Left ventricle myocardium inferior (tissue), 1 donor: ENCODE measurements at regions not wholly inside any gene's neighbourhood (a gene's known extent, or its start where the extent isn't known, plus 50 kb on each side); places are given as distances from the start of the nearest gene placed in this dataset.

Experiments
- DNase-seq: peaks from one replicate; pipeline ENCODE4 v3.0.0-alpha.2; 2020
- H3K27ac ChIP-seq: fragments of 200-600 bp; replicated peaks from 2 replicates; pipeline ENCODE4 v1.8.0; 2021
- H3K27me3 ChIP-seq: fragments of 200-600 bp; 2 replicates; pipeline ENCODE4 v1.8.0; 2021; ENCODE audit warnings: low read depth
- H3K36me3 ChIP-seq: fragments of 200-600 bp; 2 replicates; pipeline ENCODE4 v1.8.0; 2021
- H3K4me1 ChIP-seq: fragments of 200-600 bp; 2 replicates; pipeline ENCODE4 v1.8.0; 2021
- H3K4me3 ChIP-seq: fragments of 200-600 bp; 2 replicates; pipeline ENCODE4 v1.8.0; 2021; ENCODE audit warnings: mild to moderate bottlenecking, moderate library complexity
- H3K9me3 ChIP-seq: fragments of 200-600 bp; replicated peaks from 2 replicates; pipeline ENCODE4 v1.8.0; 2021
- CTCF ChIP-seq: fragments of 200-600 bp; IDR thresholded peaks from 2 replicates; pipeline ENCODE4 v1.8.0; 2021; ENCODE audit warnings: antibody characterized with exemption, mild to moderate bottlenecking, borderline replicate concordance
- intact Hi-C: fragments of 100-400 bp; cut with micrococcal nuclease; formaldehyde crosslinking; loops from one replicate; pipeline ENCODE4 v1.11.0; 2022
- donor health status: DM: no; HTN: yes; CAD: no; lungs with severe emphysema.

GRCh38 chr12:28683366-28683765, 465.7 kb upstream of the FAR2 start:
- Histone ChIP-seq H3K4me3 (no peak overlapping the region), H3K9me3 (no peaks in the 10 kb centered on the region), H3K27ac (no peak overlapping the region), H3K36me3 (no peaks in the 10 kb centered on the region), H3K4me1 (no peaks in the 10 kb centered on the region), H3K27me3 (no peaks in the 10 kb centered on the region)
- intact Hi-C loops = no loop called here
- no peak for DNase-seq
- TF ChIP-seq CTCF = no peak

- Histone ChIP-seq H3K4me3 (no peak overlapping the region), H3K4me1 (no peaks in the 10 kb centered on the region), H3K36me3 (no peaks in the 10 kb centered on the region), H3K9me3 (peaks cover 4% of the 10 kb centered on the region), H3K27ac (no peak overlapping the region), H3K27me3 (no peaks in the 10 kb centered on the region)
- no peak for DNase-seq
- intact Hi-C loops = no loop called here
- TF ChIP-seq CTCF = no peak
These were observed 459.5 kb upstream of the FAR2 start for GRCh38 chr12:28689398-28690175.

- no peaks in the 10 kb centered on the region for H3K36me3 ChIP-seq
These were observed 455.4 kb upstream of the FAR2 start for GRCh38 chr12:28693565-28694219.

GRCh38 chr12:28698553-28698952, 450.5 kb upstream of the FAR2 start:
- Histone ChIP-seq H3K4me1 (no peaks in the 10 kb centered on the region), H3K9me3 (peaks cover 26% of the 10 kb centered on the region), H3K27me3 (no peaks in the 10 kb centered on the region), H3K27ac (no peak overlapping the region), H3K36me3 (no peaks in the 10 kb centered on the region), H3K4me3 (no peak overlapping the region)
- no peak for TF ChIP-seq CTCF
- no peak for DNase-seq
- intact Hi-C loops = no loop called here

More at GRCh38 chr12:28693565-28694219, 455.4 kb upstream of the FAR2 start:
- no peak overlapping the region for H3K4me3 ChIP-seq
- H3K9me3 ChIP-seq = peaks cover 8% of the 10 kb centered on the region
- TF ChIP-seq CTCF = no peak
- no peaks in the 10 kb centered on the region for H3K27me3 ChIP-seq
- no peak for DNase-seq
- intact Hi-C loops = no loop called here
- no peak overlapping the region for H3K27ac ChIP-seq
- no peaks in the 10 kb centered on the region for H3K4me1 ChIP-seq

GRCh38 chr12:28699029-28699428, 450.0 kb upstream of the FAR2 start:
- no peak for TF ChIP-seq CTCF
- no peak overlapping the region for H3K4me3 ChIP-seq
- DNase-seq = no peak
- H3K27ac ChIP-seq = no peak overlapping the region
- intact Hi-C loops = no loop called here
- H3K4me1 ChIP-seq = no peaks in the 10 kb centered on the region
- H3K36me3 ChIP-seq = no peaks in the 10 kb centered on the region
- peaks cover 31% of the 10 kb centered on the region for H3K9me3 ChIP-seq
- no peaks in the 10 kb centered on the region for H3K27me3 ChIP-seq
